Keratinocyte (primary cell): ENCODE measurements at regions not wholly inside any gene's neighbourhood (a gene's known extent, or its start where the extent isn't known, plus 50 kb on each side); places are given as distances from the start of the nearest gene placed in this dataset.

ENCODE experiments used
- DNase-seq: peaks from one replicate; pipeline ENCODE4 v3.0.0-alpha.2; 2011; ENCODE audit warnings: low read depth, missing footprints, low spot score
- FAIRE-seq: peaks from 2 replicates; lab custom pipeline; 2011; peaks lifted over from hg19 to GRCh38; lab: Jason Lieb, UNC
- H2AFZ ChIP-seq: 2 replicates; pipeline ENCODE4 v1.6.0; 2012; ENCODE audit warnings: low read length, control low read depth, inconsistent platforms; ENCODE audit not compliant: control insufficient read depth
- H3K27ac ChIP-seq: 2 replicates; pipeline ENCODE4 v1.5.1; 2011; ENCODE audit warnings: low read length; ENCODE audit not compliant: control insufficient read depth, insufficient read depth
- H3K27me3 ChIP-seq: 3 replicates; pipeline ENCODE4 v1.6.0; 2011; ENCODE audit warnings: low read length; ENCODE audit not compliant: control insufficient read depth, insufficient read depth; ENCODE audit errors: extremely low read depth
- H3K36me3 ChIP-seq, 2 experiments: 2 replicates in 1 of 2; 3 replicates in 1 of 2; pipeline ENCODE4 v1.5.1; 2011; ENCODE audit warnings: low read length in 2 of 2, mild to moderate bottlenecking in 1 of 2; ENCODE audit not compliant: control insufficient read depth in 2 of 2, insufficient read depth in 2 of 2; ENCODE audit errors: extremely low read depth in 1 of 2
- H3K4me1 ChIP-seq: 3 replicates; pipeline ENCODE4 v1.5.1; 2011; ENCODE audit warnings: low read length; ENCODE audit not compliant: control insufficient read depth, insufficient read depth; ENCODE audit errors: extremely low read depth
- H3K4me2 ChIP-seq: 3 replicates; pipeline ENCODE4 v1.6.0; 2011; ENCODE audit warnings: low read depth, low read length; ENCODE audit not compliant: control insufficient read depth, insufficient read depth; ENCODE audit errors: extremely low read depth
- H3K4me3 ChIP-seq, 3 experiments: fragments of 200-600 bp in 1 of 3; sonication (generic) in 1 of 3; 2 replicates in 2 of 3; 3 replicates in 1 of 3; pipeline ENCODE4 v1.5.1; 2011 to 2016; ENCODE audit warnings: low read length in 3 of 3, mild to moderate bottlenecking in 3 of 3, control low read depth in 2 of 3, inconsistent platforms in 1 of 3, low read depth in 1 of 3, mixed read lengths in 1 of 3, mixed run types in 1 of 3, moderate library complexity in 1 of 3; ENCODE audit not compliant: control insufficient read depth in 2 of 3, insufficient read depth in 2 of 3; ENCODE audit errors: extremely low read depth in 1 of 3
- H3K79me2 ChIP-seq: 2 replicates; pipeline ENCODE4 v1.6.0; 2012; ENCODE audit warnings: low read length; ENCODE audit not compliant: control insufficient read depth, insufficient read depth
- H3K9ac ChIP-seq: 3 replicates; pipeline ENCODE4 v1.6.0; 2011; ENCODE audit warnings: low read length; ENCODE audit not compliant: control insufficient read depth, insufficient read depth; ENCODE audit errors: extremely low read depth
- H3K9me1 ChIP-seq: 3 replicates; pipeline ENCODE4 v1.6.0; 2011; ENCODE audit warnings: low read length; ENCODE audit not compliant: control insufficient read depth, insufficient read depth; ENCODE audit errors: extremely low read depth
- H3K9me3 ChIP-seq: 2 replicates; pipeline ENCODE4 v1.5.1; 2012; ENCODE audit warnings: low read depth, low read length; ENCODE audit not compliant: control insufficient read depth
- H4K20me1 ChIP-seq: 3 replicates; pipeline ENCODE4 v1.6.0; 2011; ENCODE audit warnings: low read length; ENCODE audit not compliant: control insufficient read depth, insufficient read depth; ENCODE audit errors: extremely low read depth
- EZH2 ChIP-seq: IDR thresholded peaks from one replicate; pipeline ENCODE4 v1.6.1; 2012; ENCODE audit warnings: inconsistent platforms, mild to moderate bottlenecking, low read length, moderate library complexity
- dilution Hi-C: fragments of 300-500 bp; cut with MboI; formaldehyde crosslinking; loops from one replicate; pipeline ENCODE4 v1.7.0; 2020; ENCODE audit warnings: low sequenced_read_pairs; ENCODE audit not compliant: extremely low pct_ligation_motif_present
- TF ChIP-seq, protein P1 (sequence below), 3 experiments: IDR thresholded peaks in 1 of 3; conservative IDR thresholded peaks in 1 of 3; optimal IDR thresholded peaks in 1 of 3; 2 replicates in 2 of 3; 3 replicates in 1 of 3; pipeline versions ENCODE3 to v1.5.1; 2011; ENCODE audit warnings: low read length in 3 of 3, mild to moderate bottlenecking in 3 of 3, moderate library complexity in 2 of 3, control low read depth in 1 of 3, inconsistent platforms in 1 of 3; ENCODE audit not compliant: insufficient read depth in 2 of 3; ENCODE audit errors: extremely low read depth in 1 of 3

DNA sequence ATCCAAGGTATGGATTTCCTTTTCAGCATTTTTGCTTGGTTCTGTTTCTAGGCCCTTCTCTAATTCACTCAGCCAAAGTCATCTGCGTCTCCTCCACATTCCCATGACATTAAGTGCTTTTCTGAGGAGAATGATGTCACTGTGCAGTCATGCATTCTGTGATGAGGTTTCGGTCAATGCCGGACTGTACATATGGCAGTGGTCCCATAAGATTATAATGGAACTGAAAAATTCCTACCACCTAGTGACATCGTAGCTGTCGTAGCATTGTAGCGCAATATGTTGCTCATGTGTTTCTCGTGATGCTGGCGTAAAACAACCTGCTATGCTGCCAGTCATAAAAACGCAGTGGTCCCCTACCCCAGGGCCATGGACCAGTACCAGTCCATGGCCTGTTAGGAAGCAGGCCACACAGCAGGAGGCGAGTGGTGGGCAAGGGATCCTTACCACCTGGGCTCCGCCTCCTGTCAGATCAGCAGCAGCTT, 63.4 kb upstream of the TNFRSF19 start:
- Histone ChIP-seq H3K9me3 (no peaks in the 10 kb centered on the region), H3K9ac (no peak overlapping the region), H3K27ac (no peak overlapping the region)

DNA sequence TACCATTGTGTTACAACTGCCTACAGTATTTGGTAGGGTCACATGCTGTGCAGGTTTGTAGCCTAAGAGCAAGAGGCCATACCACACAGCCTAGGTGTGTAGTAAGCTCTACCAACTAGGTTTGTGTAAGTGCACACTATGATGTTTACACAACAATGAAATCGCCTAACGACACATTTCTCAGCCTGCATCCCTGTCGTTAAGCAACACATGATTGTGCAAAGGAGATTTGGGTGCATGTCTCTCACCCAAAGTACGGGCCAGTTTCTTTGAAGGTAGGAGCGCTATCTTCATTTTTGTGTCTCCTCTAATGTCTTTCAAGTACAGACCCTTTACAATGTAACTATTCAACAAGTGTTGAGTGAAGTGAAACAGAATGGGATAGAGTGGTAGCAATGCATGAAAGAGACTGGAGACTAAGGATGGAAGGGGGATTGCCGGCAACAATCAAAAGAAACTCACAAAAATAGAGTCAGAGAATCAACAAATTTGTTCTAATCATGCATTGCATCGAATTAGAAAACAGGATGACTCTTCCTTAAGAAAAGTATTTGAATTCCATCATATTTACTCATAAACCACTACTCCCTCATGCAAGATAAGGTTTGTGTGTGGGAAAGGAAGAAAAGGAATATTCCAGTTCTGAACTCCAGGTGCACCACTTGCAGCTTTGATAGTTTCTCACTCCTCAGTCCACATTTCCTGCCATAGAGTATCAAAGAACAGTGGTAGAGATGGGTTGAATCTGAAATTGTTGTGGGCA, 60.2 kb upstream of the TNFRSF19 start:
- dilution Hi-C loops: no loop called here
- H3K9me3 ChIP-seq: no peaks in the 10 kb centered on the region
- H3K27me3 ChIP-seq: no peaks in the 10 kb centered on the region
- H2AFZ ChIP-seq: no peak overlapping the region
- H3K79me2 ChIP-seq: no peaks in the 10 kb centered on the region
- no peaks in the 10 kb centered on the region for H3K36me3 ChIP-seq
- peak; percentile 71 for FAIRE-seq
- no peak overlapping the region for H3K4me3 ChIP-seq
- H3K27ac ChIP-seq: peak overlapping the region; percentile 31
- no peaks in the 10 kb centered on the region for H4K20me1 ChIP-seq
- TF ChIP-seq EZH2: no peak
- TF ChIP-seq, protein P1, sequence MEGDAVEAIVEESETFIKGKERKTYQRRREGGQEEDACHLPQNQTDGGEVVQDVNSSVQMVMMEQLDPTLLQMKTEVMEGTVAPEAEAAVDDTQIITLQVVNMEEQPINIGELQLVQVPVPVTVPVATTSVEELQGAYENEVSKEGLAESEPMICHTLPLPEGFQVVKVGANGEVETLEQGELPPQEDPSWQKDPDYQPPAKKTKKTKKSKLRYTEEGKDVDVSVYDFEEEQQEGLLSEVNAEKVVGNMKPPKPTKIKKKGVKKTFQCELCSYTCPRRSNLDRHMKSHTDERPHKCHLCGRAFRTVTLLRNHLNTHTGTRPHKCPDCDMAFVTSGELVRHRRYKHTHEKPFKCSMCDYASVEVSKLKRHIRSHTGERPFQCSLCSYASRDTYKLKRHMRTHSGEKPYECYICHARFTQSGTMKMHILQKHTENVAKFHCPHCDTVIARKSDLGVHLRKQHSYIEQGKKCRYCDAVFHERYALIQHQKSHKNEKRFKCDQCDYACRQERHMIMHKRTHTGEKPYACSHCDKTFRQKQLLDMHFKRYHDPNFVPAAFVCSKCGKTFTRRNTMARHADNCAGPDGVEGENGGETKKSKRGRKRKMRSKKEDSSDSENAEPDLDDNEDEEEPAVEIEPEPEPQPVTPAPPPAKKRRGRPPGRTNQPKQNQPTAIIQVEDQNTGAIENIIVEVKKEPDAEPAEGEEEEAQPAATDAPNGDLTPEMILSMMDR (optimal IDR thresholded peaks at IDR 0.05 in 1 of 3, IDR thresholded peaks at IDR 0.05 in 1 of 3, conservative IDR thresholded peaks at IDR 0.05 in 1 of 3; ENCODE audit: extremely low read depth in 1 of 3, insufficient read depth in 2 of 3, low read length in 3 of 3): peak in 1 of 3 experiments; percentile 3
- no peak for DNase-seq
- no peaks in the 10 kb centered on the region for H3K9me1 ChIP-seq
- H3K4me1 ChIP-seq: peaks cover 24% of the 10 kb centered on the region
- no peak overlapping the region for H3K9ac ChIP-seq
- H3K4me2 ChIP-seq: peak overlapping the region; percentile 13

More for the DNA sequence above, 63.4 kb upstream of the TNFRSF19 start:
- Histone ChIP-seq H4K20me1 (no peaks in the 10 kb centered on the region), H3K9me1 (no peaks in the 10 kb centered on the region), H3K79me2 (no peaks in the 10 kb centered on the region), H3K4me2 (no peak overlapping the region), H3K36me3 (no peaks in the 10 kb centered on the region), H3K27me3 (no peaks in the 10 kb centered on the region), H2AFZ (no peak overlapping the region), H3K4me1 (peaks cover 37% of the 10 kb centered on the region), H3K4me3 (no peak overlapping the region)
- no peak for FAIRE-seq
- dilution Hi-C loops: no loop called here
- TF ChIP-seq, protein P1 (optimal IDR thresholded peaks at IDR 0.05 in 1 of 3, IDR thresholded peaks at IDR 0.05 in 1 of 3, conservative IDR thresholded peaks at IDR 0.05 in 1 of 3; ENCODE audit: extremely low read depth in 1 of 3, insufficient read depth in 2 of 3, low read length in 3 of 3): no peak
- TF ChIP-seq EZH2: no peak
- no peak for DNase-seq
